ELR (cell line): ENCODE measurements at regions not wholly inside any gene's neighbourhood (a gene's known extent, or its start where the extent isn't known, plus 50 kb on each side); places are given as distances from the start of the nearest gene placed in this dataset.
A peak's percentile ranks its signal among the peaks of the same experiment; 100 is the strongest.
"Not testable (repeated sequence)": the region's sequence is repeated elsewhere in the genome, so short reads cannot be mapped to it uniquely, and the experiment has no call there.

Source experiments
- DNase-seq: peaks from one replicate; pipeline ENCODE4 v3.0.0-alpha.2; 2015; ENCODE audit warnings: low read depth

DNA sequence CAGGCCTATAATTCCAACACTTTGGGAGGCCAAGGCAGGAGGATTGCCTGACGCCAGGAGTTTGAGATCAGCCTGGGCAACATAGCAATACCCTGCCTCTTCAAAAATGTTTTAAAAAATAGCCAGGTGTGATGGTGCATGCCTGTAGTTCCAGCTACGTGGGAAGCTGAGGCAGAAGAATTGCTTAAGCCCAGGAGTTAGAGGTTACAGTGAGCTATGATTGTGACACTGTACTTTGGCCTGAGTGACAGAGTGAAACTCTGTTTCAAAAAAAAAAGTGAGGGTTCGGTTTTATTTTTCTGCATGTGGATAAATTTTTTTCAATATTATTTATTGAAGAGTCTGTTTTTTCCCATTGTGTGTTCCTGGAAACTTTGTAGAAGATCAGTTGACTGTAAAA is 208.1 kb downstream of the SLC4A3 start:
- DNase-seq, result no peak

DNA sequence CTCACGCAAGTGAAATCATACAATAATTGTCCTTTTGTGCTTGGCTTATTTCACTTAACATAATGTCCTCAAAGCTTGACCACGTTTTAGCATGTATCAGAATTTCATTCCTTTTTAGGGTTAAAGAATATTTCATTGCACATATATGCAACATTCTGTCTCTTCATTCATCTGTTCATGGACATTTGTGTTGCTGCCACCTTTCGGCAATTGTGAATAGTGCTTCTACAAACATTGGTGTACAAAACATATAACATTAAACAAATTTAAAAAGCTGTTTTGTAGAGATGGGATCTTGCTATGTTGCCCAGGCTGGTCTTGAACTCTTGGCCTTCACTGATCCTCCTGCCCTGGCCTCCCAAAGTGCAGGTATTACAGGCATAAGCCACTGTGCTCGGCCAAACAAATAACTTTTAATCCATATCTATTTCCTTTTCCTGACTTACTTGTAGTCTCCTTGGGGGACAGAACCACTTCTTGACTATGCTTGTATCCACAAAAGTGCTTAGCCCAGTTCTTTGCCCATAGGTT is 209.3 kb downstream of the SLC4A3 start:
- peak; percentile 47 for DNase-seq

DNA sequence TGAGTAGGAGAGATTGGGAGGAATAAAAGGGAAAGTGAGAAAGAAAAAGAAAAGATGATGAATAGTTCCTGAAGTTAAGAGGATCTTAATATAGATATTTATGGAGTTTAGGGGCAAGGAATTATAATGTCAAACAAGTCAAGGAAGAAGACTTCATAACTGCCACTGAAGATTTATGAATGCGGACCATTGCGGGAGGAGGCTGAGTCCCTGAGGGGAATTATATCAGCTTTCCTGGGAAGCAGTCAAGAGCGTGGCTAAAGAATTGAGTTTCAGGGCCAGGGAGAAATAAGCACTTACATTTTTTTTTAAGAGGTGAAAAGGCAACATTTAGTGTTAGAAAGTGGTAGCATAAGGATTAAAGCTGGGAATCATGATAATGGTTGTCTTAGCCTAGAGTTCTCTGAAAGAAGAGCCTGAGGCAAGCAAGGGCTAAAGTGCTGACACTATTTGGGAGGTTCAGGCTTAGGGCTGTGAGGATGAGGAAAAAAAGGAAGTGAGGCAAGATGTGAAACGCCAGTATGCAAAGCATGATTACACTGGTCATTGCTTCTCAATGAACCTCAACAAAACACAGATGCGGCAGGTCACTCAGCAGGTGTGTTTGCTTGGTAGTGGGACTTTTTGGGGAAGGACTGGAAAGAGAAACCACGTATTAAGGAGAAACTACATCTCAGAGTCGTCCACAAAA is 217.1 kb downstream of the SLC4A3 start:
- no peak for DNase-seq

DNA sequence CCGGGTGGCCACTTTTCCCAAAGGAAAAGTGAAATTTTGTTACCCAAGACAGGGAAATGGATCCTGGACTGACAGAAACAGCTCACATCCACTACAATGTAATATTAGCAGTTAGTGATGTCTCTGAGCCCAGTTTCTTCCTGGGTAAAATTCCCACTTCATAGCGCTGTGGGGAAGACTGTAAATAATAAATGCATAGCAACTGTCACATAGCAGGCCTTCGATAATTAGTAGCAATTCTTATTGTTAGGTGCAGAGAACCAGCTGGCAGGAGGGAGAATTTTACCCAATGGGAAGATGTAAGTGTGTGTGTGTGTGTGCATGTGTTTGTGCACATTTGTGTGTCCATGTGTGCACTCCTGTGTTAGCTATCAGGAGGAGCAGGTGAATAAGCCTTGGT is 221.5 kb downstream of the SLC4A3 start:
- no peak for DNase-seq

DNA sequence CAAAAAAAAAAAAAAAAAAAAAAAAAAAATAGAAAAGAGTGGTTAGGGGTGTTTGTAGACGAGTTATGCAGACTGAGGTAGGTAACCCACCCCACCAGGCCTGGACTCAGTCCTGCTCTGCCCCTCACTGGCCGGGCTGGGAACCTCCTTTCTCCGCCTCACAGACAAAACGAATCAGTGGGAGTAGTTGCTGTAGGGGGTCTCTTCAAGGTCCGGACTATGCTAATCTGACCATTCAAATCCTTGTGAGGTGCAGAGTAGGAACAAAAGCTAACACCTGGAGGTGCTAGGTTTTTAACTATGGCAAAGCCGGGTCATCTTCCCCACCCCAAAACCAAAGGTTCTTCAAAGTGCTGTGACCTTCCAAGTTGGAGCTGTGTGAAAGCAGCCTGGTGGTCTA is 223.7 kb downstream of the SLC4A3 start:
- no peak for DNase-seq

DNA sequence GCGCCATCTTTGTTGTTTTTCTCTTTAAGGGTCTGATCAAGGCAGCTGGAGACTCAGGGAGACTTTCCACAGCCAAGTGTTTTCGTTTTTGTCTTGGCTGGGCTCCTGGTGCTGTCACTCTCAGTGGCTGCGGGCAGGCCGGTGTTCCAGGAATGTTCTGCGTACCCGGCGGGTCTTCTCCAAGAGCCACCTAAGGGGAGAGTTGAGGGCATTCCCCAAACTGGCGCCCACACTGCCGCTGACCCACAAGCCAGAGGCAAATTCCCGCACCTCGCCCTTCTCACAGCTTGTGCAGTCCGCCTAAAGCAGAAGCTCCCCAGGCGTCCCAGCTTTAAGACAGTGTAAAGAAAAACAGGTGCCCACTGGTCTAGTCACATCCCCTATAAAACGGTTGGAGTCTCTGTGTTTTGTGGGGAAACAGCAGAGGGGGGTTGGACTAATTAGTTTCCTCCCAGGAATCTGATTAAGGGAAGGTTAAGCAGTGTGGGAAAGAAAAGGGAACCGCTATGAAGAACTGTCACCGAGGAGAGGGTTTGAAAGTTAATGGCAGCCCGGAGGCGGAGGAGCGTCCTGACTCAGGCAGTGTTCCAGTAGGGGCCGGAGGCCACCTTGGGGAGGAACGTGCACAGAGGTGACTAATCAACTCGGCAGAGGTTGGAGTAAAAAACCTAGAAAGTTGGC is 224.5 kb downstream of the SLC4A3 start:
- DNase-seq, result peak; percentile 64

DNA sequence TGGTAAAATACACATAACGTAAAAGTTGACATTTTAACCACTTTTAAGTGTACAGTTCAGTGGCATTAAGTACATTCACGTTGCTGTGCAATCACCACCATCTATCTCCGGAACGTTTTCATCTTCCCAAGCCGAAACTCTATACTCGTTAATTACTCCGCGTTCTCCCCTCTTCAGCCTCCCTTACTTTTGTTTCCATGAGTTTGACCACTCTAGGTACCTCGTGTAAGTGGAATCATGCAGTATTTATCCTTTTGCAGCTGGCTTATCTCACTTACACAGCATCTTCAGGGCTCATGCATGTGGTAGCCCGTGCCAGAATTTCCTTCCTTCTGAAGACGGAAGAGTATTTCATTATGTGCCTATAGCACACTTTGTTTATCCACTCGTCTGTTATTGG is 225.2 kb downstream of the SLC4A3 start:
- DNase-seq, result no peak

DNA sequence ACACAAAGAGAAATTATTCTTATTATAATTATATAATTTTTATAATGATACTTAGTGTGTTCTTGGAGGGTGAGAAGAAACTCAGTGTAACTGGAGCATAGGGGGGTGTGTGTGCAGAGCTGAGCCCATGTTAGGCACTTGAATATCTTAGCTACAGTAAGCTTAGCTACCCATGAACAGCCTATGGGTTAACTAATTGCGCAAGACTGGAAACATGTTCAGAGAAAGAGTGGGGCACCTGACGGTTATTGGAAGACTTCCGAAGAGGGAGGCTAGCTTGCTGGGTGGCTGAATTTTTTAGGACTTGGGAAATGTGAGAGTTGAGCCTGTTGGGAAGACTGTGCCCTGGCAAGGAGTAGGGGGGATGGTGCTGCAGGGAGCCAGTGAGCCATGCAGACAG is 229.2 kb downstream of the SLC4A3 start:
- DNase-seq, result no peak

DNA sequence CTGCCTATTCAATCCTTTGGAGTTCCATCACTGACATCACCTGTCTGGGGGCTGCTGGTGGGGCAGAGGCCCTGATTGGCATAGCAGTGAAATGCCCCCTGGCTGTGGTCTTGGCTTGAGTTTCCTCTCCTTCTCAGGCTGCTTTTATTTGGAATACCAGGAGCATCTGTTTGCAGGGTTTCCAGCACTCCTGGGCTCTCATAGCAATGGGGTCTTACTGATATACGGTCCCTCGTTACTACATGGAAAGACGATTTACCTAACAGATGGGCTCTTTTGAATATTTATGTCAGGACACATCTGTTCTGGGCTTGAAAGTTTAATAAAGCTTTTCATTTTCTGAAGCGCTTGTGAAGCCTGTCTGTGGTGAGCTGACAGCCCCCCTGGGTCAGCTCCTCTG is 230.3 kb downstream of the SLC4A3 start:
- no peak for DNase-seq

DNA sequence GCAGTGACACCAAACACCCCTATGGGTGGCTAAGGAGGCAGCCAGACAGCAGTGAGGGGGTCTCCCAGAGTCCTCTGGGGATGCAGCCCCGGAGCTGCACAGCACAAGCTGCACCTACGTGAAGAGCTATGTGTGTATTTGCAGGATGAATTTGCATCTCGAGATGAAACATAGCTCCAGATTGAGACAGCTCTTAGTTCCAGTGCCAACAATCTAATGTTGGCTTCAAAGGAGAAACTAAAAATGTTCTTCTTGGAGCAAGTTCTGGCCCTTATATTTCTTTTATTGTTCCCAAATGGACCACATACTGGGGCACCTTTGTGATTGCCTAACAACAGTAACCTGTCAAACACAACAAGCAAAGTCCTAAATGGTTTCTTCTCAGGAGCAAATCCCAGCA is 233.9 kb downstream of the SLC4A3 start:
- no peak for DNase-seq

DNA sequence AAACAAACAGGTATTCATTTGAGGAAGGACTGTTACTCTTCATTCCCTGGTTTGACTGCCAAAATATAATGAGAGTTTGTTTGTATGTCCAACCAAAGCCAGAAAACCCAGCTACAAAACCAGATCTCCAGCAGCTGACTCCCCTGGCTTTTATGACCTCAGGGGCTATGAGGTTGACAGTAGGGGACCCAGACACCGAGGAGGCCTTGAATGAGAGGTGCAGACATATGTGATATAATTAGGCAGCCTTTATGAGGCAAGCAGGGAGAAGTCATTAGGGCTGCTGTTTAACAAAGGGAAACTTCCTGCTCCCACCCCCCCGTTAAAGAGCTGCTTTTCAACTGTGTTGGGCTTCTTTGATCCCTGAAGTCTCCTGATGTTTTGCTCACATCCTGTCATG is 236.7 kb downstream of the SLC4A3 start:
- no peak for DNase-seq

DNA sequence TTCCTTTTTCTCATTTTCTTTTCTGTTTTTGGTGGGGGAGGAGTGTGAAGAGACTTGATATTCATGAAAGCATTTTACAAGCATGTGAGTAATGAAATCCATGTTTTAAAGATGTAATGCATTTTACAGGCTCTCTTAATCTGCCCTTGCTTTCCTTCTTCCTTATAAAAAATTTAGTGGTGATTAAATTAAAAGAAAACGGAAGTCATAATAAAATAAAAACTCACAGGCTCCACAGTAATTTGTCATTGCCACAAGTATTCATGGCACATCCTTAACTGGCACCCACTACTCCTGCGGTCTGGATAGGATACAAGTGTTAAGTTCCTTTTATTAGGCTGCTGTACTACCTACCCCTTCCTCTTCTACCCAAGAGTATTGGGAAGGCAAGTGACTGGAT is 241.2 kb downstream of the SLC4A3 start:
- no peak for DNase-seq

DNA sequence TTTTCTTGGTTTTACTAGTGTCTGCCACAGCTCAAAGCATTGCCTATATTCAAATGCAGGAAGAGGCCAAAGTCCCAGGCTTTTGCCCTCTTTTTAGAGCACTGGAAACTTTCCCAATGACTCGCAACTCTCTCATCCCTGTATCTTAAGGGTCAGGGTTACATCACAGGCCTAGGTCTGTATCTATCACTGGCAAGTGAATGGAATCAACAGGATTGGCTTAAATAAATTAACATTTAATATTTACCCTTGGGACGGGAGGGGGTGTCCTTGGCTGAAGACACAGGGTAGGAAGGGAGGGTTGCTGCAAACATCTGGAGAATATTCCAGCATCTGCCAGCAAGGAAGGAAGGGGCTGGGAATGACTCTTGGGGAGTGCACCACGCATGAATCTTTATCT is 242.6 kb downstream of the SLC4A3 start:
- peak; percentile 14 for DNase-seq

DNA sequence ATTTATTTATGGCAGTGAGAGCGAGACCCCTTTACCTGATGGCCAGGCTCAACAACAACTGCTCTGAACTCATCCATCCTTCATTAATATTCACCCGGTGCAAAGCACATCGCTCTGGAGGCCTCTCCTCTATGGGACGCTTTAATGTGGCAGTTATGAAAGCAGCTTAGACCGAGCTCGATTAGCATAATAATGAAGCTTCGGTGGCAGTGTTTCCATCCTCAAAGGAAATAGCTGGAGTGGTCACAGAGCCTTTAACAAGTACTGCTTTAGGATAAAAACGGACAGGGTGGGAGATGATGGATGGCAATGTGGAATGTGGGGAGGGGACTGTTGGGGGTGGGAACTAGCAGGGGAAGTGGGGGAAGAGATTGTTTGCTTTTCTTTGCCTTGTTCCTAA is 243.9 kb downstream of the SLC4A3 start:
- DNase-seq, result no peak

DNA sequence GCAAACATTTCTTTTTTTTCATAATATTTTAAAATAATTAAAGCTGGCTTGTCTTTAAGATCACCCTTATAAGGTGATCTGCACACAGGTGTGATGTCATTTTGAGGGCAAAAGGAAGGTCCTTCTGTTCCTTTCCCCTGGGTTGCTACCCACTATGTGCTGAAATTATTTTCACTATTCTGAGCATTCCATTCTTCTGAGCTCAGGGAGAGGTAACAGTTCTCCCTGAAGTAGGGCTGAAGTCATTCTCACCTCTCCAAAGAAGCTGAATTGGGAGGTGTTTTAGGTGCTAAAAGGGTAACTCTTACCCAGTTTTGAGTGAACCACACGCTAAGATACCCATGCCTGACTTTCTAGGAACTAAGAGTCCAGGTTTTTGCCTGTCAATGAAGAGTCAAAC is 247.6 kb downstream of the SLC4A3 start:
- no peak for DNase-seq

DNA sequence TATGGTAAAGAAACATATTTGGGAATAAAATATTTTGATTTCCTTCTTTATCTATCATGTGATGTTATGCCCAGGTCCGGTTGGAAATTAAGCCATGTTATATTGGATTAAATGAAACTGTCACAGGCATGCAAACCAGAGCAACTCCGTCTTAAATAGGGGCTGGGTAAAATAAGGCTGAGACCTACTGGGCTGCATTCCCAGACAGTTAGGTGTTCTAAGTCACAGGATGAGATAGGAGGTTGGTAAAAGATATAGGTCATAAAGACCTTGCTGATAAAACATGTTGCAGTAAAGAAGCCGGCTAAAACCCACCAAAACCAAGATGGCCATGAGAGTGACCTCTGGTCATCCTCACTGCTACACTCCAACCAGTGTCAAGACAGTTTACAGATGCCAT is 248.6 kb downstream of the SLC4A3 start:
- not testable (repeated sequence) for DNase-seq

DNA sequence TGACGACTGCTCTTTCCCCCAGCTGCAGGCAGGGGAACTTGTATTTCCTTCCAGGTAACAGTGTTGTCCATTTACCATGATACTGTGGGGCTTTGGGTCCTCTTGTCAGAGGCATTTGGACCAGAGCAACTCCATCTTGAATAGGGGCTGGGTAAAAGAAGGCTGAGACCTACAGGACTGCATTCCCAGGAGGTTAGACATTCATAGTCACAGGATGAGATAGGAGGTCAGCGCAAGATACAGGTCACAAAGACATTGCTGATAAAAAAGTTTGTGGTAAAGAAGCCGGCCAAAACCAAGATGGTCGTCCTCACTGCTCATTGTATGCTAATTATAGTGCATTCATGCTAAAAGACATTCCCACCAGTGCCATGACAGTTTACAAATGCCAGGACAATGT is 249.5 kb downstream of the SLC4A3 start:
- no peak for DNase-seq

DNA sequence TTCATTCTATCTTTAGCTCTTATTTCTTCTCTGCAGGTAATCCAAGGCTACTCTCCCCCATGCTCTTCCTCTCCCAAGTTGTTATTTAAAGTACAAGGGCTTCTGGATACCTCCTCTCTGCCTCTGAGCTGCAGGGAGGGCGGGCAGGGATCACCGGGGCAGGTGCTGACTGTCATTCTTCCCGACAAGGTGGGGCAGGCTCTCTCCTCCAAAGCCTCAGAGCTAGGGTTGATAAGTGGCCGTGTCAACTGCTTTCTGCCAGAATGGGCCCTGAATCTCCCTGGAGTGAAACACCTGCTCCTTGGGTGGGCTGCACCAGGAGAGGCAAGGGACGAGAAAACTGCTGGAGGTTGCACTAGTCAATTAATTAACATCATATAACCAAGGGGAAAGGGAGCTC is 250.3 kb downstream of the SLC4A3 start:
- no peak for DNase-seq

DNA sequence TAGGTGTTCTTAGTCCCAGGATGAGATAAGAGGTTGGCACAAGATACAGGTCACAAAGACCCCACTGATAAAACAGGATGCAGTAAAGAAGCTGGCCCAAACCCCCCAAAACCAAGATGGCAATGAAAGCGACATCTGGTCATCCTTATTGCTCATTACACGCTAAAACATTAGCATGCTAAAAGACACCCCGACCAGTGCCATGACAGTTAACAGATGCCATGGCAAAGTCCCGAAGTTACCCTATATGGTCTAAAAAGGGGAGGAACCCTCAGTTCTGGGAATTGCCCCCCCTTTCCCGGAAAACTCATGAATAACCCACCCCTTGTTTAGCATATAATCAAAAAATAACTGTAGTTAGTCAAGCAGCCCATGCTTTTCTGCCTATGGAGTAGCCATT is 251.1 kb downstream of the SLC4A3 start:
- DNase-seq, result no peak

DNA sequence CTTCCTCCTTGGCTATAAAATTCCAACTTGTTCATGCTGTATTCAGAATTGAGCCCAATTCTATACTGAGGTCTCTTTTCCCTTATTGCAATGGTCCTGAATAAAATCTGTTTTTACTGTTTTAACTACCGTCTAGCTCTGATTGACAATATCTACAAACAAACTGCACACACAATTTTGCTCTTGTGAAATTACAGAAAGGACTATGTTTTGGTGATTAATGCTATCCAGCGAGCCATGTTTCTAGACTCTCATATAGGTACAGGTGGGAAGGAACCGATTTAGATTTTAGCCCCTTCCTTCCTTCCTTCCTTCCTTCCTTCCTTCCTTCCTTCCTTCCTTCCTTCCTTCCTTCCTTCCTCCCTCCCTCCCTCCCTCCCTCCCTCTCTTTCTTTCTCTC is 254.4 kb downstream of the SLC4A3 start:
- no peak for DNase-seq

DNA sequence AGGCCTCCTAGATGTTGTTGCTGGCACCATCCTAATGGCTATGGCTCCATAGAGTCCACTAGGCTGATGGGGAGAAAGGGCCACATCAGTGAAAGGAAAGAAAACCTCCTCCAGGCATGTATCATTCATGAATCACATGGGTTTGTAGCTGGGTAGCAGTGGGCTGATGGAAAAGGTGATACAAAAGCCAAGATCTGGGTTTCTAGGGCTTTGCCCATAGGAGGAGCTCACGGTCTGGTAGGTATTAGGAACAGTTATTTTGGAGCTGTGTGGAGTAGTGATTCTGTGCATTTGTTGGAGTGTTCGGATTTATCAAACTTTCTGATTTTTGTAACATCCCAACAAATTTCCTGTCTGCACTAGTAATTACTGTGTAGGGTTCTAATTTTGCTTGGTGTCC is 259.2 kb downstream of the SLC4A3 start:
- peak; percentile 24 for DNase-seq

DNA sequence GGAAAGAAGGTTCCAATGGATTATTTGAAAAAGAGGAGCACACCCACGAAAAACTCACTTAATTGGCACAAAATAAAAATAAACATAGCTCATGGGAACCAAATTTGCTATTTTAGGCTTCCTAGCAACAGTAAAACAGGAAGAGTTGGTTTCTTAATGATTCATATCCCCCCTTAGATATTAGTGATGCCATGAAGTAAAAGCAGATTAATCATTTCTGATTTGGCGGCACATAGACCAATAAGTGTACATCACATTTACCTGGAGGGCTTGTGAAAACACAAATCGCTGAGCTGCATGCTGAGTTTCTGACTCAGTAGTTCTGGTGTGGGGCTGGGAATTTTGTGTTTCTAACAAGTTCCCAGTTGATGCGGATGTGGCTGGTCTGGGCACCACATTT is 260.4 kb downstream of the SLC4A3 start:
- peak; percentile 1 for DNase-seq

DNA sequence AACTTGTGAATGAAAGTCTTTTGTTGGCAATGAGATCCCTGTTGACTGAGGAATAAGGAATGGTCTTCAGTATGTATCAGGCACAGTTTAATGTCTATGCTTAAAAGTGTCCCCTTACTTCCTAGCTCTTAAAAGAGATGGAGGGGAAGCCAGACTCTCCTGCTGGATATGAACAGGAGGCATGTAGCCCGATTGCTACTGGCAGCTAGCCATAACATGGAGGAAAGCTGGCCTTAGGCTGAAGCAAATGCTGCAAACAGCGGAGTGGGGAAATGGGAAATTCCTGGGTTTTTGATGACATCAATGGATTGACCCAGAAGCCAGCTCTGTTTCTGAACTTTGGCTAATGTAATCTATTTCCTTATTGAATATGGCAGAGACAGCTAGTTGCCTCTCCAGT is 266.1 kb downstream of the SLC4A3 start:
- DNase-seq, result no peak

DNA sequence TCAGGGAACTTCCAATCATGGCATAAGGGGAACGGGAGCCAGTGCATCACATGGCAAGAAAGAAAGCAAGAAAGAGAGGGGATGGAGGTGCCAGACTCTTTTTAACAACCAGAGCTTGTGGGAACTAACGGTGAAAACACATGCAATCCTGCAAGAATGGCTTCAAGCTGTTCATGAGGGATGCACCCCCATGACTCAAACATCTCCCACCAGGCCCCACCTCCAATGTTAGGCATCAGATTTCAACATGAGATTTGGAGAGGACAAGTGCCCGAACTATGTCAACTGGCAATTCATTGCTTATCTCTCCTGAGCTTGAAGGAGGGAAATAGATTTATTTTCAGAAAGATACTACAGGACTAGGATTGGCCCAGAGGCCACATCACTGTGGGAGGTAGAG is 270.0 kb downstream of the SLC4A3 start:
- no peak for DNase-seq
